HG02678 (cell line): ENCODE measurements at regions not wholly inside any gene's neighbourhood (a gene's known extent, or its start where the extent isn't known, plus 50 kb on each side); places are given as distances from the start of the nearest gene placed in this dataset.

Experiments used
- ATAC-seq: cut with Tn5 transposase; IDR thresholded peaks from one replicate; pipeline ENCODE4 v1.9.1; 2021; ENCODE audit warnings: mild to moderate bottlenecking, moderate library complexity; ENCODE audit not compliant: unreplicated experiment

GRCh38 chr2:161570424-161571050 lies 53.7 kb upstream of the SLC4A10 start:
- ATAC-seq = no peak

GRCh38 chr2:161571051-161571429 lies 53.2 kb upstream of the SLC4A10 start:
- ATAC-seq = no peak
